NCI-H524 (cell line): ENCODE measurements at regions not wholly inside any gene's neighbourhood (a gene's known extent, or its start where the extent isn't known, plus 50 kb on each side); places are given as distances from the start of the nearest gene placed in this dataset.
"Not testable (repeated sequence)": the region's sequence is repeated elsewhere in the genome, so short reads cannot be mapped to it uniquely, and the experiment has no call there.

Experiments
- DNase-seq, 2 experiments: peaks; one replicate each; lab custom pipeline; 2025; lab: John Stamatoyannopoulos, UW

DNA sequence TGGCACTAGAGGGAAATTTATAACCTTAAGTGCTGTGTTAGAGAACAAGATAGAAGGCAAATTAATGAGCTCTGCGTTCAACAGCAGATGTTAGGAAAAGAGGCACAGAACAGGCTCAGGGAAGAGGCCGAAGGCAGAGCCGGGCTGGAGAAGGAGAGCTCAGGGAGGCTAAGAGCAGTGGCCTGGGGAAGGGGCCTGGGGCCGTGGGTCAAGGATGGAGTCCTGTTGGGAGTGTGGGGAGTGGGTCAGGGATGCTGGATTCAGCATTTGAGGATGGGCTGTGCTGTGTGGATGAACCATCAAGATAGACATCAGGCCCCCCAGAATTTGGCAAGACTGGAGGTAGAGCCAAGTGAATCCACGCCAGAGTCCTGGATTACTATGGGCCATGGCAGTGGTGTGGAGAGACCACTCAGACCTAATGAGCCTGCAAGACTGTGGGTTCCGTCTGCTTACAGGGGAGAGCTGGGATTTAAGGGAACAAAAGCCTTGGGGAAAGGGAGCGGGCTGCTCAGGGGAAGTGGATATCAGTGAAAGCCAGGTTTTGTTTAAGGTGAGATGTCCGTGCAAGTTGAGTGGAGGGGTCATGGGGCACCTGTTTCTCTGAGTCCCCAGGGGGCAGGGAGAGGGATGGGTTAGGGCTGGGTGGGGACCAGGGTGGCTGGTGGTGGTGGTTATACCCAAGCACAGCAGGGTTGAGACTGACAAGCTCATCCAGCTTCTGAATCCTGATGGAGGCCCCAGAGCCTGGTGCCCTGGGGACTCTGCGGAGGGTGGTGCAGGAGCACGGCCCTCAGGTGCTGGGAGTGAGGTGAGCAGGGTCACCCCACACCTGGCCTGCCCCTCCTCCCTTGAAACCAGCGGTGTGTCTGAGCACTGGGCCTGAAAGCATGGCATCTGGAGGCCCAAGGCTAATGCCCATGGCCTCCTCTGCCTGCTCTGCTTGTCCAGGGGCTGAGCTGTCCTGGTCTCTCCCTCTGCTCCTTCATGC is 101.7 kb downstream of the BMS1 start:
- DNase-seq = no peak

DNA sequence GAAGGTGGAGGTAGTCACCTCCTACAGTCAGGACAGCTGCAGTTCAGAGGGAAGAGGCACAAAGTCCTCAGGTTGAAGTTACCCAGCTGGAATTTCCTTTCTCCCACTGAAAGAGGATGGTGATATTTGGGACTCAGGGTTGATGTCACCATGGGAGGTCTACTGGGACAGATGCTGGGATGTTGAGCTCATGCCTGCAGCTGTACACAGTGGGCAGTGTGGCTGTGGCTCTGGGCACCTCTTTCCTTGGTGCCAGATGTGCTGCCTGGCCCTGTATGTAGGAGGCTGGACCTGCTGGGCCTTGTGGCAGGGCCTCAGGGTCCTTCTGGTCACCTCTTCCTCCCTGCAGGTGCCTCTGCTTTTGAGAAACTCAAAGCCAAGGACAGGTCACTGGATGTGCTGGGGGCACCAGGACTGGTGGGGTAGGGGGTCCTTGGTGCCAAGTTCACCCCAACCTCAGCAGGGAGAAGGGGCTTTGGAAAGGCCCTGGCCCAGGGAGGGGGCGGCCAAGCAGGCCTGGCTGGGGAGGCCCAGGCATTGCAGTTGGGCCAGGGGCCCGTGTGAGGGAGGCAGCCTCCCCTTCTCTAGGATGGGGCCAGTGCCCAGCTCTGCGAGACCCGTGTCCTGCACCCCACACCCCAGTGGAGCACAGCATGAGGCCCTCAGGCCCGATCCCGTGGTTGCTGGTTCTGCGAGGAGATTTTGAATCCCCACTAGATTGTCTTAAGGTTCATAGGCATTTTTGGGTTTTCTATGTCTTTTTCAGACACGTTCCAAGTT is 103.1 kb downstream of the BMS1 start:
- DNase-seq = no peak

DNA sequence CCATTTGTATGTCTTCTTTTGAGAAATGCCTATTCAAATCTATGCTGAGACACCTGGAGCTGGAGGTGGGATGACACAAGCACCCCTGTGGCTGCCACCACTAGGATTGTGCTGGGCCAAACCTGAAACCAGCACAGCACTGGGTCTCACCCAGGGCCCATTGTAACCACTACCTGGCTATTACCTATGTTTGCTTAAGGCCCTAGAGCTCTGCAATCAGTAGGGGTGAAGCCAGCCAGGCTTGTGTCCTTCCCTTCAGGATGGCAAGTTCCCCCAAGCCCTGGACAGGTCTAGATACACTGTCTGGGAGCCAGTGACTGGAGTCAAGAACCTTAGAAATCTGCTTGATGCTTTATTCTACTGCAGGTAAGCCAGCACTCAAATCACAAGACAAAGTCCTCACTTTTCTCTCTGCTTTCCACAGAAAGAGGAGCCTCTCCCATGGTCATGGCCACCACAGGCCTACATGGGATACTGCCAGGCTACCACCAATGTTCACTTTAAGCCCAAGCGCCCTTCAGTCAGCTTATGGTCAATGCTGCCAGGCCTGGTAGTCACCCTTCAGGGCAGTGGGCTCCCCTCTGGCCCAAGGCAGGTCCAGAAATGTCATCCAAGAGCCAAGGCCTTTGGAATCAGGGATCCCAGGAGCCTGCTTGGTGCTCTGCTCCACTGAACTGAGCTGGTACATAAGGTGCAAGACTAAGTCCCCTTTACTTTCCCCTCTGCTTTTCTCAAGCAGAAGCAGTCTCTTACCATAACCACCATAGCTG is 105.3 kb downstream of the BMS1 start:
- DNase-seq = no peak

DNA sequence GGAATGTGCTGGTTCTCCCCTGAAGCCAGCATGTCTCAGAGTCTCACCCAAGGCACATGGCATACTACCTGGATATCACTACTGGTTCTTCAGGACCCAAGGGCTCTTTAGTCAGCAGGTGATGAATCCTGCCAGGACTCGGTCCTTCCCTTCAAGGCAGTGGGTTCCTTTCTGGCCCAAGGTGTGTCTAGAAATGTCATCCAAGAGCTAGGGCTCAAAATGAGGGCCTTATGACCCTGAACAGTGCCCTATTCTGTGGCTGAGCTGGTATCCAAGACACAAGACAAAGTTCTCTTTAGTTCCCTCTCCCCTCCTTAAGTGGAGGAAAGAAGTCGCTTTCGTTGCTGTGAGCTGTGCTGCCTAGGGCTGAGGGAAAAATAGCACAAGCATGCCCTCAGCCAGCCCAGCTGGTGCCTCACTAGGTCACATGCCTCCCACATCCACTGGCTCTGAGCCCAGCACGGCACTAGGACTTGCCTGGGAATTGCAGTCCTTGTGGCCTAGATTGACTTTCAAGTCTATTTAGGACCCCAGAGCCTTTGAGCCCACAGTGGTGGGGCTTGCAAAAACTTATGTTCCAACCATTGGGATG is 106.0 kb downstream of the BMS1 start:
- no peak for DNase-seq

DNA sequence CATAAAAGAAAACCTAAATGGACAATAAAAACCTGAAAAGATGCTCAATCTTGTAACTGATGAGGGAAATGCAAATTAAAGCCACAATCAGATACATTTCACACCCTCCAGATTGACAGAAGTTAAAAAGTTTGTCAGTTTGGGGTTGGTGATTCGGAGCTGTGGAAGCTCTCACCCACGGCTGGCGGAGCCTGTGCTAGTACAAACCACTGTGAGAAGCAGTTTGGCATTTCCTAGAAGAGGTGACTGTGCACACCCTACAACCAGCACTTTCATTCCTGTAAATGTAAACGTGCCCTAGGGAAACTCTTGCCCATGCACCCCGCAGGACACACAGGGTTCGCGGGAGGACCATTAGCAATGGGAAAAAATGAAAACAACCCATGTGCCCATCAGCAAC is 114.1 kb downstream of the BMS1 start:
- no peak for DNase-seq

DNA sequence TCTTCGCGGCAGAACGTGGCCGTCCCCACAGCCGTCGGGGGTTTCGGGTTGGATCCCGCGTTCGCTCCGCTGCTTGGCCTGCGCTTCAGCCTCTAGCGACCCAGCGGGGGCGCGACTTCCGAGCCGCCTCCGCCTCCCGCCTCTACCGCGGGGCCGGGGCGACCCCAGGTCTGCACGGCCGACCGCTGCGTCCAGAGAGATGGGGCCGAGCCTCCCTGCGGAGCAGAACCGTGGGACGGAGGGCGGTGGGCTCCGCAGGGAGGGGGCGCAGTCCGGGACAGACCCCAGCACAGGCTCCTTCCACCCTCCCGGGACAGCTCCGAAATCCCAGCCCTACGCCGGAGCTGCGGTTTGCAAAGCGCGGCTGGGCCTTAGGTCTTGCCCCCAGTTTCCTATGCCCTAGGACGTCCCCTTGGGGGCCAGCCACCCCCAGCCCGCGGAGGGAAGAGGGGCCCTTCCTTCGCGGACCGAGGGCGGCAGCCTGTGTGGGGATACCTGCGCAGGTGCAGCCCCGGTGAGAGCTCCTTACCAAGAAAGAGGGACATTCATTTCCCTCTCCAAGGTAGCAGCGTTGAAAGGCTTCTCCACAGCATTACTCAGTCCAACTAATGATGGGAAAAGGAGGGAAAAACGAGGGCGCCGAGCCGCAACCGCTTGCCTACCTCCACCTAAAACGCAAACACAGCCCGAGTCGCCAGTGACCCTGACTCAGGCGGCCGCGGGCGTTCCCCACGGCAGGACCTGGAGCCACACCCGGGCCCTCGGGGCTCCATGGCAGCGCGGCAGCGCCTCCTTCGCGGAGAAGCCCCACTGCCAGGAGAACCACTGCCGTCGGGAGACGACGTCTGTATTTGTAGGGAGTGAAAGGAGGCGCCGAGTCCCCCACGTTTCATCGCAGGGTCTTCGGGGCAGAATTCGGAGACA is 115.7 kb downstream of the BMS1 start:
- DNase-seq = no peak

DNA sequence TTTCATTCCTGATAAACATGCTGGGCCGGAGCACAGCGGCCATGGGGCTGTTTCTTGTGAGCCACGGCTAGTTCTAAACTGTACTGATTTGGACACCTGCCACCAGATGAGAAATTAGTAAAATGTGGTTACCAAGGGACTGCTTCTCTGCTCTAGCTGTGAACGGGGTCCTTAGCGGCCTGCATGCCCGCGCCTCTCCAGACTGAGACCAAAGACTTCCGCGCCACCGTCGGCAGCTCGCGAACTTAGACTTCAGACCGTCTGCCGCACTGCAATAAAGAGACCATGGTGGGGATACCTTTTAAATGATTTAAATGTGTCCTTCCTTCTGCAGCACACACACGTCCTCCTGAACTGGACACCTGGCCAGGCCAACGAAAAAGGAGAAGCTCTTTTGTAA is 116.4 kb downstream of the BMS1 start:
- no peak for DNase-seq

DNA sequence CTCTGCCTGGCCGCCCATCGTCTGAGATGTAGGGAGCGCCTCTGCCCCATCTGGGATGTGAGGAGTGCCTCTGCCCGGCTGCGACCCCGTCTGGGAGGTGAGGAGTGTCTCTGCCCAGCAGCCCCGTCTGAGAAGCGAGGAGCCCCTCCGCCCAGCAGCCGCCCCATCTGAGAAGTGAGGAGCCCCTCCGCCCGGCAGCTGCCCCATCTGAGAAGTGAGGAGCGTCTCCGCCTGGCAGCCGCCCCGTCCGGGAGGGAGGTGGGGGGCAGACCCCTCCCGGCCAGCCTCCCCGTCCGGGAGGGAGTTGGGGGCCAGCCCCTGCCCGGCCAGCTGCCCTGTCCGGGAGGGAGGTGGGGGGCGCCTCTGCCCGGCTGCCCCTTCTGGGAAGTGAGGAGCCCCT is 117.8 kb downstream of the BMS1 start:
- DNase-seq = not testable (repeated sequence)

DNA sequence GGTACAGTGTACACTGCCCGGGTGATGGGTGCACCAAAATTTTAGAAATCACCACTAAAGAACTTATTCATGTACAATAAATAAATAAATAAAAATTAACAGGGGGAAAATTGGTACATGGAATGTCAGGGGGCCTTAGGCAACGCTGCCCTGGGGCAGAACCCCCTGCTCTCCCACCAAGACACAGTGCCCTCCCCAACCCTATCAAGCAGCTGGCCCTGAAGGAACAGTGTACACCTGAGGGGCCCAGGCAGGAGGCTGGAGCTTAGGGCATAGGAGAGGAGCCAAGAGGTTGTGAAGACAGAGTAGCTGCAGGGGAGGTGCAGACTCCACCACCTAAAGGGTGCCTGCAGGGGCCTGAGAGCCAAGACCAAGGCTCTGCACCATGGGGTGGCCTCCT is 128.8 kb downstream of the BMS1 start:
- no peak for DNase-seq

DNA sequence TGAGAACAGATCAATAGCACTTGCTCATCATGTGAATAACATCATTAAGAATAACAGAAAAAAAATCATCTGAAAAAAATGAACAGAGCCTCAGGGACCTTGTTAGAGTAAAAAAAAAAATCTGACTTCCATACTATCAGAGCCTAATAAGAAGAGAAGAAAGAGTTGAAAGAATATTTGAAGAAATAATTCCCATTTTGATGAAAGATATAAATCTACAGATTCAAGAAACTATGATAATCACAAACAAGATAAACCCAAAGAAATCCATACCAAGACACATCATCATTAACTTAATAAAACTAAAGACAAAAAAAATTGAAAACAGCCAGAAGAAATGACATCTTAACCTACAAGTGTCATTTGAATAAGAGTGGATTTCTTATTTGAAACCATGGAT is 134.4 kb downstream of the BMS1 start:
- DNase-seq = no peak

DNA sequence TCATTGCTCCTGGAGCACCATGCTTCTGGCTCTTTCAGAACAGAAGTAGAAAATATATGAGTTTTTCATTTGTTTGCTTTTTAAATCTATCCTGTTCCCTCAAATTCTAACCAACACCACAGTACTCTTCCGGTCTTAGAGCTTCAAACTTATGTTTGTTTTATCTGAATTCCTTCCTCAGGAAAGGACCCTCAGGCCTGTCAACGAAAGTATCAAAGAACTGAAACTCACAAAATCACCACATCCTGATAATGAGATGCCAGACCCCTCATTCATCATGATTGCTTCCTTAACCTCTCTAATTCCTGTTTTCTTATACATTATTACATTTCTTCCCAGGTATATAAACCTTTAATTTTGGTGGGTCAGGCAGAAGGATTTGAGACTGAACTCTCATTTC is 135.2 kb downstream of the BMS1 start:
- DNase-seq = no peak

DNA sequence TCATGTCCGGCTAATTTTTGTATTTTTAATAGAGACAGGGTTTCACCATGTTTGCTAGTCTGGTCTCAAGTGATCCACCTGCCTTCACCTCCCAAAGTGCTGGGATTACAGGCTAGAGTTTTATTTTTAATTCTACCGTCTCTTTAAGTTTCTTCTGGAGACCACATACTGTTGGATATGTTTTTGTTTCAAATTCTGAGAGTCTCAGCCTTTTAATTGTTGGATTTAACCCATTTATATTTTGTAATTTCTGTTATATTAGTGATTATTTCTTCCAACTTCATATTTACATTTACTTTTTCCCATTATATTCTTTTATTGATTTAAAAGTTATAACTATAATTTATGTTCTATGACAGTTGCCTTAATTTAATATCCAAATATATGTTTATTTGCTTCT is 139.4 kb downstream of the BMS1 start:
- no peak for DNase-seq

DNA sequence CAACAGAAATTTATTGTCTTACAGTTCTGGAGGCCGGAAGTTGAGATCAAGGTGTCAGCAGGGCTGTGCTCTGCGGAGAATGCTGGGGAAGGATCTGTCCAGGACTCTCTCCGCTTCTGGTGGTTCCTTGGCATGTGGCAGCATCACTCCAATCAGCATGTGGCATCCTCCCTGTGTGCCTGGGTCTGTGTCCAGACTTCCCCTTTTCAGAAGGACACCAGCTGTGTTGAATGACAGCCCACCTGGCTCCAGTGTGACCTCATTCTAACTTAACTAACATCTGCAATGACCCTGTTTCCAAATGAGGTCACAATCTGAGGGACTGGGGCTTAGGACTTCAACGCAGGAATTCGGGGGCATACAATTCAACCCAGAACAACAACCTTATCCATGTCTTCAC is 141.9 kb downstream of the BMS1 start:
- DNase-seq = no peak

DNA sequence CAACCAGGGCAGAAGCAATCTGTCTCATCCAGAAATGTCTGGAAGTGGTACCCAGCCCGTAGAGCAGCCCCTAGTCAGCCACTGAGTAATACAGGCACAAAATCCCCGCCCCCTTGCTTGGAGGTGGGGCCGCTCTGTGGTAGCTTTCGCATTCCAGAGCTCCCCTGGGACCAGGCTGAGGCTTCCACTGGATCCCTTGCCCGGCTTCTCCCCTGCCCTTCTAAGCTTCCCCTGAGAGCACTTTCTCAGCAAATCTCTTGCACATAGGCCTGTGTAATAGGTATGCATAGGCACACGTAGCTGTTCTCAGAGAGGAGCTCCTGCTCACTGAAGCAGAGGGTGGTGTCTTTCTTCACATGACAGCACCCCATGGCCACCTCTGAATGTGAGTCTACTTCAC is 144.2 kb downstream of the BMS1 start:
- DNase-seq = no peak

DNA sequence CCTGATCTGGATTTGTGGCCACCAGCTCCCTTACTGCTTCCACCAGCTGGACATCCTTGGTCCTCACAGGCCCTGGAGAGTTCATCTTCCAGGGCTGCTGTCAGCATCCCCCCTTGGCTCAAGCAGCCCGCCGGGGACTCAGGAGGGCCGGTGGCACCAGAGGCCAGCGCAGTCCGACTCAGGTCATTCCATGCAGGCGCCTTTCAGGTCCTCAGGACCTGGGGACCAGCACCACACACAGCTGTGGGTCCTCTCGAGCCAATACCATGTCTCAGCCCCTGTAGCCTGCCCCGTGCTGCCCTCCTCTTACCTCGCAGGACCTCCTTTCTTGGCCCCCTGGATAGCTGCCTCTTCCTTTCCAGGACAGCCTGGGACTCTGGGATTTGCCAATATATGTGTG is 145.5 kb downstream of the BMS1 start:
- no peak for DNase-seq

DNA sequence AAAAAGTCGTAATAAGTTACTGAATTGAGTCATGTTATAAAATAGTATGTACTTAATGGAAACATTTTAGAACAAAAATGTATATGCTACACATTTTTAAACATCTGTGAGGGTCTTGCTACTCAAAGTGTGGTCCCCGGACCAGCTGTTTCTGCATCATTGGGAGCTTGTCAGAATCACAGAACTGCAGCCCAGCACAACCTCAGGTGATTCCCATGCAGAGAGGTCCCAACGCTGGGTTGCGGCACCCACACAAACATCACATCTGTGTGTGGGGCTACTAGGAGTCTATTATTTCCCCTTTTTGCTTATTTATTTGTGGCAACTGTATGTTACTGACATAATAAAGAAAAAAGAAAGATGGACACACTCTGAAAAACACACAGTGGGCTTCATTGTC is 146.6 kb downstream of the BMS1 start:
- no peak for DNase-seq

DNA sequence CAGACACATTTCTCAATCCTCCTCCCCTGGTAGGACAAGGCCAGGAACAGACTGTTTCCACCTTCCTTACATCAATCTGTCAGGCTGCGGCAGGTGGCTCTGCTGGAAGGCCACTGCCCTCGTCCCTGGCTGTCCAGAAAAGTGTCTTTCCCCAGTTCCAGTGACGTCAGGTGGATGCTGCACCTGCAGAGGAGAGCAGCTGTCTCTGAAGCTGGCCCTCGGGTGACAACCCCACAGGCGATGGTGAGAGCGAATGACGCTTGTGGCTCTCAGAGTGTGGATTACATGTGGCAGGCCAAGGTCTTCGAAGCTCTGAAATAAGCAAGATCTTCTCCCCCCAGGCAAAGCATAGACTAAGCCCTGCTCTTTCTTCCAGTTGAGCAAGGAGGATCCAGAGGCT is 146.9 kb upstream of the RET start:
- no peak for DNase-seq

DNA sequence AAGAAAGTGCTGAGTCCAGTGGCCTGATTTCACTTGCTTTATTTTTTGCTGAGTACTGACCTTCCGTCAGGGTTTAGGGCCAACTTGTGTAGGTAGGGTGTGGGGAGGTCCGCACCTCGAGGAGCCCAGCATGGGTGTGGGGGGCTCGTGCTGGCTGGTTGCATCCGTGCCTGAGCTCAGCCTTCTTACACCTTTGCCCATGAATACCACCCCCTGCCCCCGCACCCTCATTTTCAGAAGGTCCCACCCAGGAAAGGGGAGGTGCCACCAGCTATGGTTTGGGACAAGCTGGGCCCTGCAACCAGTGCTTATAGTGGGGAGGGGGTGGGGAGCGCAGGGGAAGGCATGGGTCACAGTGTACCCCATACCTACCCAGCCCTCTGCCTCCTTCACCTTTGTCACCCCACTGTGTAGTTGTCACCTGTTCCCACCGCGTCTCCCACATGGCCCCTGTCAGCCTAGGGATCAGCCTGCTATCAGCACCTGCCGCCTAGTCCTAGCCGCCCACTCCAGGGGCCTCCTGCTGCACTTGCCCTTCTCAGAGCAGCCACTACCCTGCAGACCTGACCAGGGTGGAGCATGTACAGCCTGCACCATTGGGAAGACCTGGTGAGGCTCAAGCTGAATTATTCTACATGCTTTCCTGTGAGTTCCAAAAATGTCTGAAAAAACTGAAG is 146.2 kb upstream of the RET start:
- DNase-seq = no peak

DNA sequence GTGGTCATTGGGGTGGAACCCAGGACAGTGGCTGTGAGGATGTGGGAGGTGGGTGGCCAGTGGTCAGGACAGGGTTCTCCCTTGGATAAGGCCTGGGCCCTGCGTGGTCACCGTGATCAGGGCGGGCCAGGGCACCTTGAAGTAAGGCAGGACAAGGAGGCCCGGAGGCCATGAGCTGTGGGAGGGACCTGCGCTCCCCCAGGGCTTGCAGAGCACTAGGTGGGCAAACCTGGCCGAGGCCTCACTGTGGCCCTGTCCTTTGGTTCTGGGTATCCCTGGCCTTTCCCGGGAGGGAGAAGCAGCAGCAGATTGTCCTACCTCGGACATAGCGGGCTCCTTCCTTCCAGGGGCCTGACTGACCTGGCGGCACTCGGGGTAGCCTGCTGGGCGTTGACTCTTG is 144.8 kb upstream of the RET start:
- DNase-seq = no peak

DNA sequence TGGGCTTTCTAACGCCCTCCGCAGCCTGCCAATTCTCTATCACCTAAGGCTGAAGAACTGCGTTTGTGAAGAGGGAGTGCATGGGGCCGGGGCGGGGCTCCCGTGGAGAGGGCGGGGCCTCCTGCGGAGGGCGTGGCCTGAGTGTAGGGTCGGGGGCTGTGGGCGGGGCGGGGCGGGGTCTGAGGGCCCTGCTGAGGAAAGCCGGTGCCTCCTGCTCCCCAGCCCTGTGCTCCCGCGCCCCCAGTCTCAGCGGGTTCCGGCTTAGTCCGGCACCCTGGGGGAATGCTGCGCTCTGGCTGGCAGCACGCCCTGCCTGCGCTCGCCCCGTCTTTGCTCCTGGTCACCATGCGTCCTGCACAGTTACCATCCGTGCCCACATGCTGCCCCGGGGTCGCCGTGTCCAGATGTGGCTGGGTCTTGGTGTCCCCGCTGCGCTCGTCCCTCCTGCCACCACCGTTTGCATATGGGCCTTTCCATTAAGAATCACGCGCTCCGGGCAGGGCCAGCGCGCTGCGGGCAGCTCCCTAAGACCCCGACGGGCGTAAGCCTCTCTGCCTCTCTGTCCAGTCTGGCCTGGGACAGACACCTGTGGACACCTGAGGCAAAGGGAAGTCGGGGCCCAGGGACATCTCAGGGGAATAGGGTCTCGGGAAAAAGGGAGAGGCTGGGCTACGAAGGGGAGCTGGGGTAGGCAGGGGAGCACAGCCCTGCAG is 144.0 kb upstream of the RET start:
- no peak for DNase-seq
